ENCODE measurements at regions not wholly inside any gene's neighbourhood (a gene's known extent, or its start where the extent isn't known, plus 50 kb on each side); places are given as distances from the start of the nearest gene placed in this dataset.
"Not testable (repeated sequence)": the region's sequence is repeated elsewhere in the genome, so short reads cannot be mapped to it uniquely, and the experiment has no call there.

DNA sequence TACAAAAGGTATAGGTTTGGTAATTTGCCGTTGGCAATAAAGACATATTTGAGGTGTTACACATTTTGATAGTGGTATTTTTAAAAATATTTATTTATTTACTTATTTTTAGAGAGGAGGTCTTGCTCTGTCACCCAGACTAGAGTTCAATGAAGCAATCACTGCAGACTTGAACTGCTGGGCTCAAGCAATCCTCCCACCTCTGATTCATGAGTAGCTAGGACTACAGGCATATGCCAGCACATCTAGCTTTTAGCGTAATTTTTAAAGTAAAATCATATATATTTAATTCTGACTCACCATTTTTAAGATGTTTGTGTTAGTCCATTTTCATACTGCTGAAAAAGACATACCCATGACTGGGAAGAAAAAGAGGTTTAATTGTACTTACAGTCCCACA, 1974.3 kb downstream of the EFNA5 start:
- no peak for DNase-seq (ENCODE audit: low spot score)

- DNase-seq (ENCODE audit: low spot score): no peak
These were observed 1974.8 kb downstream of the EFNA5 start for GRCh38 chr5:105695941-105696340.

- no peak for DNase-seq (ENCODE audit: low spot score)
These were observed 1981.1 kb downstream of the EFNA5 start for GRCh38 chr5:105689596-105689995.

- DNase-seq (ENCODE audit: low spot score): no peak
These were observed 1982.4 kb downstream of the EFNA5 start for GRCh38 chr5:105688227-105688792.

DNA sequence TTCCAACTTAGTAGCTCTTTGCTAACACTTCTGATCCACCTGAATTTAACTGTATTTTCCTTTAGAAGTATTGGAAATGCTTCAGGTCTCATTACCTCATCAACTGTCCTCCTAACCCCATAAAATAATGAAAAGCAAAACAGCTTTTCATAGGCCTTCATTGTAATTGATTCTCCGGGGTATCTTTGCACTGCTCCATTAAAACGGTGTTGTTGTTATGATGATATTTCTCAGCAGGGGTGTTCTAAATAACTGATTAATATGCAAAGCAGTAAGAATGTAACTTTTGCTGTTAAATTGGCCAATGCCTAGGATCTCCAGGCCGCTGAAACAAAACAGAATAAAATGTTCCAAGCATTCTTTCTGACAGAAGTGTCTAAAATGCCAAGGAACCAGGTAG, 1983.2 kb downstream of the EFNA5 start:
- no peak for DNase-seq (ENCODE audit: low spot score)

DNA sequence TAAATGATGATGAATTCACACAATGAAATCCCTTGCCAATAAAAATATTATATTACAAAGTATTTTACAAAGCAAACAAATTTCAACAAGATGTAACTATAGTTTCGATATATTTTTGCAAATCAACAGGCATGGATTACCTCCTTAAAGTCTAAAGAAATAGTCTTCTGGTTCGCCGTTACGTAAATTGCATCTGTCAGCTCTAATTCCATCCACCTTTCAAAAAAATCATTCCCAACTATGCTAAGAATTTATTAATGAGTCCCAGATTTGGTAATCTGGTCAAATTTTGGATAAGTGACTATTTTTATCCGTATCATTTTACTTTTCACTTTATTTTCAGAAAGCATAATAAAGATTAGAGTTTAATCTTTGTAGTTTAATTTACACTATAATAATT, 1984.9 kb downstream of the EFNA5 start:
- no peak for DNase-seq (ENCODE audit: low spot score)

DNA sequence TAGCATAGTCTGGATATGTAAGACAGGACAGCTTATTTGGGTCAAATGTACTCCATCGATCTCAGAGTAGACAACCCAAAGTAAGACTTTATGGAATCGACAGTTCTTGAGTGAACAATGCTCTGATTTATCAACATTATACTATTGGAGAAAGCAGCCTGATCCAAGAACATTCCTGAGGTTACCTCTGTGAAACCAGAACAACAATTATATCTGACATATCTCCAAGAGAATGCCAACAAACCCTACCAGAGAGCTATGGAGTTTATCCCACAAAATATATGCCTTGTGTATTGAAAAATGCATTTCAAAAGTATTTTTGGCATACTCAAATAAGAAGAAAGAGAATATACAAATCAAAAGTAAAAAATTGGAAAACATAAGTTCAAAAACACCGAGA, 1985.9 kb downstream of the EFNA5 start:
- no peak for DNase-seq (ENCODE audit: low spot score)

DNA sequence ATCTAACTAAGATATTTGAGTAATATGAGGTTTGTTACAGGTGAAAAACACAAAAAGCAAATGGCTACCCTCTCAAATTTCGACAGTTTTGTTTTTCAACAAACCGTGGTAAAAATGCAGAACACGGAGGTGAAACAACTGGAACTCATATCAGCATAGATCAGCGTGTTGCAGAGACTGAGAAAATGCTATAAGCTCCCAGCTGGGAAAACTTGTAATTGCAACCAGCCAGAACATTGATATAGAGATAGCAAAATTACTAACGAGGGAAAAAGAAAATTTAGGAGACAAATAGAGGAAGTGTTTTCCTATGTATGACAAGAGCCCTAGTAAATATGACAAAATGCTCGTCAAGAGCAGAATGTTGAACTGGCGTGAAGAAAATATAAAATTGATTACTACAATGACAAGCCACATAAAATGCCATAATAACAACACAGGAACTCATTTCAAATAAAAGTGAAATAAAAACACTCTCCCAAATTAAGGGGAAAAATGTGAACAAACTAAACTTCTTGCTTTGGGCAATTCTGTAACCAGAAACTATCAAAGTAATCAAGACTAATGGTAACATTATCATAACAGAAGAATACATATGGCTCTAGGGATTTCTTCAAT, 1989.8 kb downstream of the EFNA5 start:
- no peak for DNase-seq (ENCODE audit: low spot score)

DNA sequence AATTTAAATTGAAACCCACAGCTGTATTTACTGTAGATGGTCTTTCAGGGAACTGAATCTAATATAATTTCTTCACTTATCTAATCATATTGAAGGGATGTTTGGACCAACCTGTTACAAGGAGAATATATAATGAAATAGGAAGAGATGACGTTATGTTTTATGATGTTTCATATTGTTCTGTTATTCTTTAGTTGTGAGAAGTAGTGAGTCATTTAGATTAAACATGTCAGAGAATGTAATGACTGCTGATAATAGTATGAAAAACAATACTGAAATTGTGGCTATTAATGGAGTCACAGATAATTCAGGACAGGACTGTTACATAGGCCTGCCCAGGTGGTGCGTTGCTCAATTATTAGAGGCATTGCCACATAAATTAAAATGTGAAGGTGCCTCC, 1993.4 kb downstream of the EFNA5 start:
- DNase-seq (ENCODE audit: low spot score): no peak

DNA sequence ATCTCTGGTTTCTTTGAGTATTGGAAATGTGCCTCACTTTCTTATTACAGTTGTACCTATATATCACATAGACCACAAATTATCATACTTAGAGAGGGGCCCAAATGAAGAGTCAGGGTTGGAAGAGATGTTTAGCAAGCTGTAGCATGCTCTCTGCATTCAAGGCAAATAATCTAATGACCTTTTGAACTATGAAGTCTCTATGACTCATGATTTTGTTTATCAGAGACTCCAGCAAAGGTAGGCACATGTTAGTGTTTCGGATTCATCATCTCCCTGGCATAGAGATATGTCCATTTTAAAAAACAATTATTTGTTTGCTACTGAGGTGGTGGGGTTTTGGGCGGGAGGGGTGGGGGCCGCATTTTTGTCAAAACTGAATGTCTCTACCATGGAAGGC, 2000.1 kb downstream of the EFNA5 start:
- no peak for DNase-seq (ENCODE audit: low spot score)

- DNase-seq (ENCODE audit: low spot score): no peak
These were observed 2007.1 kb downstream of the EFNA5 start for GRCh38 chr5:105663671-105664070.

DNA sequence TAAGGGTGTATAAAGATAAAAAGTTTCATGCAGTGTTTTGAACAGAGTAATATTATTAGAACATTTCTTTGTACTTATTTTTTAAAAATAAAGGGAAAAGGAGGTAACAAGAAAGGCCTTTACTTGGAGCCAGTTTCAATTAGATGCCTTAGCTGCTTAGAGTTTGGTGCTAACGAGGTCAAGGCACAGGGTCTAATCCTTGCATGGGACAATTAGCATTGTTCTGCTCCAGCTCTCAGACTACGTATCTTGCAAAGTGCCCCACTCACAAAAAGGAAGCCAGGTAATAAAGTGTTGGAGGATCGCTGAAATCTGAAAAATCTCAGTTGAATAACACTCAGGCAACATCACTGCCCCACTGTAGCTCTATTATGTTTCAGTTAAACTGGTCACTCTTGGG, 2011.3 kb downstream of the EFNA5 start:
- no peak for DNase-seq (ENCODE audit: low spot score)

- DNase-seq (ENCODE audit: low spot score): no peak
These were observed 2030.4 kb downstream of the EFNA5 start for GRCh38 chr5:105640328-105640727.

DNA sequence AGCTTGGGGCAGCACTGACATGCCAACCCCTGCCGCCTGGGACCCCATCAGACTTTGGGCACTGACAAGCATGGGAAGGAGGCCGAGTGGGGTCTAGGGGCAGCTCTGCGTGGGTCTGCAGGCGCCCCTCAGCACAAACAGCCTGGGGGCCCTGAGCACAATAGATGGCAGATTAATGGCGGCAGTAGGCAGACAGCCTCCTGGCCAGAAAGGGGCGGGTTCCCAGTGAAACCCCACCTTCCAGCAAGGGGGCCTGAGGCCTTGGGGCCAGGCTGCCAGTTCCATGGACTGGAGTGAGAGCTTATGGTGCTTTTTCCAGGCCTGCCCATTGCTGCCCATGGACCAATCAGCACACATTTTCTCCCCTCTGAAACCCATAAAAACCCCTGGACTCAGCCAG, 2031.2 kb downstream of the EFNA5 start:
- DNase-seq (ENCODE audit: low spot score): no peak

GRCh38 chr5:105639068-105639467, 2031.7 kb downstream of the EFNA5 start:
- no peak for DNase-seq (ENCODE audit: low spot score)

DNA sequence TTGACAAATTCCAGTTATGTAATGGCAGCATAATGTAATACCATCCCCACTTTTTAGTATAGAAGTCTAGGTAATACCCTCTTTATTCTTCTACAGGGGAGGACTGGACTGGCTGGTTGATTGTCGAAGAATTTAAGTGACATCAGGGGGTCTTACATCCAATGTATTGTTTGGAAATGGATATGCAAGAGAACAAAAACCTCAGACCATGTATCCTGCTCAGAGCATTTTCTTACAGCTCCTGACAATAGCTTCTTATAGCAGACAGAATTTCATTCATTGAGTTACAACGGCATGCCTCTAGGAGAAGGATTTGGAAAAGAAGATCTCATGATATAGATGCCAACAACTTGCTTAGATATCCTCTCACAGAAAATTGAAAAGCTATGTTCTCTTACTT, 2032.3 kb downstream of the EFNA5 start:
- no peak for DNase-seq (ENCODE audit: low spot score)

- no peak for DNase-seq (ENCODE audit: low spot score)
These were observed 2038.7 kb downstream of the EFNA5 start for GRCh38 chr5:105632043-105632442.

DNA sequence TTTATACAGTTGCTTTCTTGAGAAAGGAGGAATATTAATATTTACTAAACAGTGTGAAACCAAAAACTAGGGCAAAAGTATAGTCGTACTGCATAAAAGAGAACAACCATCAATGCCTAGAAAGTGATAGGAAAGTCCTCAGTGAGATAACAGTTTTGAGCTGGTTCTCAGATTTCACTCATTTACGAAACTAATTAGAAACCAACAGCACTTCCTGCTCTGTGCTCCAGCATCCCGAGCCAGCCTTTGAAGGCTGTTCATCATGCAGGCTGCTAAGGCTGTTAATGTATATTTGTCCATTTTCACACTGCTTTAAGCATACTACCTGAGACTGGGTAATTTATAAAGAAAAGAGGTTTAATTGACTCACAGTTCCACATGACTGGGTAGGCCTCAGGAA, 2039.9 kb downstream of the EFNA5 start:
- DNase-seq (ENCODE audit: low spot score): no peak

DNA sequence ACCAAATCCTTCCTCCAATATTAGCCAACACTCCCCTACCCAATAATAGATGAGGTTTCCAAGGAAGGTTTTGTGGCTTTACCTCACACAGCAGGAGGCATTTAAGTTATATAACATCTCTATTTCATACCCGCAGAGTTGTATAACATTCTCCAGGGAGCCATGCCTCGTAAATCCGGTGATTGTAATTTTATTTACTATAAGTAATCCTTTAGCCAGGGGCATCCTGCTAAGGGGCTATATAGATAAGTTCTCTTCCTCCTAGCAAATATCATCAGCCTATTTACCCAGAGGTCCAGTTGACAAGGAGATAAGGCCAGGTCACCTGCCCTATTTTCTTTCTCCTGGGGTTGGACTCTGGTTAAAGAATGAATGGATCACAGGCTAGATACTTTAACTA, 2051.0 kb downstream of the EFNA5 start:
- DNase-seq (ENCODE audit: low spot score): no peak

- DNase-seq (ENCODE audit: low spot score): no peak
These were observed 2053.1 kb downstream of the EFNA5 start for GRCh38 chr5:105617436-105618215.

GRCh38 chr5:105616599-105616998, 2054.0 kb upstream of the NUDT12 start:
- no peak for DNase-seq (ENCODE audit: low spot score)

- DNase-seq (ENCODE audit: low spot score): not testable (repeated sequence)
These were observed 2039.8 kb upstream of the NUDT12 start for GRCh38 chr5:105602406-105602805.

GRCh38 chr5:105593011-105593760, 2030.6 kb upstream of the NUDT12 start:
- DNase-seq (ENCODE audit: low spot score): no peak

Data from CD4-positive, alpha-beta T cell treated with Interleukin-6 at 100 ng/mL for 8 hours (primary cell).